Stimulated activated CD4-positive, alpha-beta T cell treated with anti-CD3 and anti-CD28 coated beads, TNF-alpha, amount 100 ng/mL, for 24 hours (primary cell): ENCODE measurements at regions not wholly inside any gene's neighbourhood (a gene's known extent, or its start where the extent isn't known, plus 50 kb on each side); places are given as distances from the start of the nearest gene placed in this dataset.
"Not testable (repeated sequence)": the region's sequence is repeated elsewhere in the genome, so short reads cannot be mapped to it uniquely, and the experiment has no call there.

Experiments used
- DNase-seq, 3 experiments: peaks; one replicate each; pipeline ENCODE4 v3.0.0-alpha.2; 2020; ENCODE audit warnings: low read depth in 3 of 3

DNA sequence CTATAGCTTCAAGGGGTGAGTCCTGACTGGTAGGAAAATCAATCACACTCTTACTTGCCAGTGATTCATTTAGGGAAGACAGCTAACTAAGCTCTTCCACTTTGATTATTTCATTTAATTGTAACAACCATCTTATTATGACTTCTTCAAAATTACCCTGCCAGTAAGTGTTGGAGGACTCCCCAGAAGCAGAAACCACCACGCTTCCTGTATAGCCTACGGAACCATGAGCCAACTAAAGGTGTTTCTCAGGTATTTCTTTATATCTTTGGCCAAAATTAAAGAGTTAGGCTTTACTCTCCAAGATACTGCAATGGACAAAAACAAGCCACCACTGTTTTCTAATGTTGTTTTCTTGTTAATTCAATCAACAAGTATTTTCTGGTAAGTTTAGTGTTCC is 61.0 kb downstream of the FOXD4L5 start:
- DNase-seq, result peak in 2 of 3 experiments; percentile 0 to 21

DNA sequence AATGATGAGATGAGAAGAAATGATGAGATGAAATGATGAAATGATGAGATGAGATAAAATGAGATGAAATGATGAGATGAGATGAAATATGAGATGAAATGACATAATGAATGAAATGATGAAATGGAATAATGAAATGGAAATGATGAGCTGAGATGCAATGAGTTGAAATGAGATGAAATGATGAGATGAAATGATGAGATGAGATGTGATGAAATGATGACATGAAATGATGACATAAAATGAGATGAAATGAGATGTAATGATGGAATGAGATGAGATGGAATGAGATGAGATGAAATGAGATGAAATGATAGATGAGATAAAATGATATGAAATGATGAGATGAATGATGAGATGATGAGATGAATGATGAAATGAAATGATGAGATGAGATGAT is 76.2 kb downstream of the FOXD4L5 start:
- DNase-seq, result not testable (repeated sequence)

DNA sequence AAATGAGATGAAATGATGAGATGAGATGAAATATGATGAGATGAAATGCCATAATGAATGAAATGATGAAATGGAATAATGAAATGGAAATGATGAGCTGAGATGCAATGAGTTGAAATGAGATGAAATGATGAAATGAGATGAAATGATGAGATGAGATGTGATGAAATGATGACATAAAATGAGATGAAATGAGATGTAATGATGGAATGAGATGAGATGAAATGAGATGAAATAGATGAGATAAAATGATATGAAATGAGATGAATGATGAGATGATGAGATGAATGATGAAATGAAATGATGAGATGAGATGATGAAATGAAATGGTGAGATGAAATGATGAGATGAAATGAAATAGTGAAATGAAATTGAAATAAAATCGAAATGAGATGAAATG is 77.7 kb downstream of the FOXD4L5 start:
- DNase-seq, result not testable (repeated sequence)

DNA sequence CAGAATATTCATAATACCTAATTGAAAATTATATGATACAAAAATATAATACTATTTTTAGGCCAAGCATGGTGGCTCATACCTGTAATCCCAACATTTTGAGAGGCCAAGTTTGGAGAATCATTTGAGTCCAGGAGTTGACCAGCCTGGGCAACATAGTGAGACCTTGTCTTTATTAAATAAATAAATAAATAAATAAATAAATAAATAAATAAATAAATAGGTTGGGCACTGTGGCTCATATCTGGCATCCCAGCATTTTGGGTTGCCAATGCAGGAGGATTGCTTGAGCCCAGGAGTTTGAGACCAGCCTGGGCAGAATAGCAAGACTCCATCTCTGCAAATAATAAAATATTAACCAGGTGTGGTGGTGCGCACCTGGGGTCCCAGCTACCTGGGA is 79.2 kb downstream of the FOXD4L5 start:
- not testable (repeated sequence) for DNase-seq

DNA sequence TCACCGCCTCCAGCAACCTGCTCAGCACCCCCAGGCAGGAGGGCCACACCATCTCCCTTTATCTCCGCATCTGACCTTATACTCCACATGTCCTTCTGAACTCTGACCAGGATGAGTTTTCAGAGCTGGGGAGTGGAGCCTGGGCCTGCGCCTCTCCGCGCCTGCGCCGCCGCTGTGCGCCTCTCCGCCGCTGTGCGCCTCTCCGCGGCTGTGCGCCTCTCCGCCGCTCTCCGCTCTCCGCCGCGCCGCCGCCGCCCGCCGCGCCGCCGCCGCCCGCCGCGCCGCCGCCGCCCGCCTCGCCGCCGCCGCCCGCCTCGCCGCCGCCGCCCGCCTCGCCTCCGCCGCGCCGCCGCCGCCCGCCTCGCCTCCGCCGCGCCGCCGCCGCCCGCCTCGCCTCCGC is 89.2 kb downstream of the FOXD4L5 start:
- DNase-seq, result not testable (repeated sequence)

DNA sequence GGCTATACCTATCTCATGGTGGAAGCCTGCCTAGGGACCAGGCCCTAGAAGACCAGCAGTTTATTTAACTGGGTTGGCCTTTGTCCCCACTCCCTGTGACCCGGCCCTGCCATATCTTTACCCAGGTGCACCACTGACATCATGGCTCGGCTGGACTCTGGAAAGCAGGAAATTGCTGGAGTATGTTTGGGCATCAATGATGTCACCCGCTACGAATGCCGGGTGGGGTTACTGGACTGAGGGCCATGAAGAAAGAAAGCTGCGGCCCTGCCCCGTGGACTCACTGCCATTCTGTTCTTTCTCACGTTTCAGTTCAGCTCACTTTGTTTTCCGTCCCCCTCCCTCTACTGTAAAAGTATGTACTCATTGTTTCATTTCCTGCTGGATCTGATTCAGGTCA is 129.1 kb downstream of the FOXD4L5 start:
- not testable (repeated sequence) for DNase-seq
